Skeletal muscle cell (primary cell): ENCODE measurements at regions not wholly inside any gene's neighbourhood (a gene's known extent, or its start where the extent isn't known, plus 50 kb on each side); places are given as distances from the start of the nearest gene placed in this dataset.

Experiments used
- DNase-seq: peaks from one replicate; pipeline ENCODE4 v3.0.0-alpha.2; 2010; ENCODE audit warnings: low read depth
- H3K4me3 ChIP-seq: 2 replicates; pipeline ENCODE4 v1.5.1; 2011; ENCODE audit warnings: low read depth, mild to moderate bottlenecking, control low read depth, low read length, moderate library complexity

- no peak overlapping the region for H3K4me3 ChIP-seq
- DNase-seq, result peak; percentile 24
These were observed 98.1 kb upstream of the TUT7 start for GRCh38 chr9:86452201-86452828.

DNA sequence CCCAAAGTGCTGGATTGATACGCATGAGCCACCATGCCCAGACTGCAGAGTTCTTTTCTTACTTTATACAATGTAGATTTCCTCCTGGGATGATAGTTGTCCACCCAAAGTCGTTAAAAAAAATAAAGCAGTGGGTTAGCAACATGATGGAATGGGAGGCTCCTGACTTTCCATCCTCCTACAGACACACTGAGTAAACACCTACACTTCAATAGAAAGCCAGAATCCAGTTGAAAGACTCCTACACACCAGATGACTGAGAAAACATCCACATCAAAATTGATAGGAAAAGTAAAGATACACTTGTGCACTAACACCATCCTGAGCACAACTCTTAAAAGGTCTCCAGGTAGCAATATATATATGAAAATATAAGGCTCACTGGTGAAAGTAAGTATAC is 95.0 kb upstream of the TUT7 start:
- no peak overlapping the region for H3K4me3 ChIP-seq
- no peak for DNase-seq

DNA sequence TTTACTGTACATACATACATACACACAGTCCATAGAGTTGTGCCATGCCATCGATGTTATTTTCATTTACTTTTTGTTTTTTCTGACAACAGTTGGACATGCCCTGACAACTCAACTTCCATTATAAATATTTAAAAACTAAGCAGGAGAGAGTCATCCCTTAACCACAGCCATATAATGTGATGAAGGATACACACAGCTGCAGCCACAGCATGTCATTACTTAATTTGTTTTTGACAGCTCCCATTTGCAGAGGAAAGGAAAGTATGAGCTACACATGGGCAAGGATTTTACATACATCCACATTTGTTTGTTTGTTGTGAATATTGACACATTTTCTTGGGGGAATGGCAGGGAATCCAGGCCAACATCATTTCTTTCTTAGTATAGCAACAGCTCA is 91.5 kb upstream of the TUT7 start:
- DNase-seq, result no peak
- H3K4me3 ChIP-seq, result no peak overlapping the region

GRCh38 chr9:86443992-86444391 is 89.8 kb upstream of the TUT7 start:
- DNase-seq, result no peak
- H3K4me3 ChIP-seq, result no peak overlapping the region

DNA sequence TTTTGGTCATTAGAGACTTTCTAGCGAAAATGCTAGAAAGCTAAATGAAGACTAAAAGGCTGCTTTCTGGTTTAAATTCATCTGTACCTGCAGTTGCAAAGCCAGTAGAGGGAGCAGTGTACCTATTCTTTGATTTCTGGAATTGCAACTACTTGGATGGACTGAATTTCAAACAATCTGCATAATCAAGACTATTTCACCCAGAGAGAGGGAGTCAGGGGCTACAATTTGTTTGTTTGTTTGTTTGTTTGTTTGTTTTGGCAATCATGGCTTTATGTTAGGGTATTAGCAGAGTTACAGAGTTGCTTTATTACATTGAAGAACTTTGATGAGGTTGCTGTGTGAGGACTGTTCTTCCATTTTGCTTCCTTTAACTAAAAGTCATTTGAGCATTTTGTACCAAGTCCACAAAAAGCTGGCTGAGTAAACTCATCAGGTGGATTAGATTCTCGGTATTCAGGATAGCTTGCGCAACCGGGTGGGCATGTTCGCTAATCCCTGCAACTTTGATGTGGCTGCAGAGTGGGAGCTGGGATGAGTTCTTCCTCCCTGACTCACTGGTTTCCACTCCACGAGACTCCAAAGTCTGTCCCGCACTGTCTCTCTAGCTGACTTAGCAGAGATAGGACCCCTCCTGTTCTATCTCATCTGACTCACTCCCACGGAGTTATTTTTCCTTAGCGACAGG is 80.0 kb upstream of the TUT7 start:
- no peak overlapping the region for H3K4me3 ChIP-seq
- DNase-seq, result peak; percentile 67

DNA sequence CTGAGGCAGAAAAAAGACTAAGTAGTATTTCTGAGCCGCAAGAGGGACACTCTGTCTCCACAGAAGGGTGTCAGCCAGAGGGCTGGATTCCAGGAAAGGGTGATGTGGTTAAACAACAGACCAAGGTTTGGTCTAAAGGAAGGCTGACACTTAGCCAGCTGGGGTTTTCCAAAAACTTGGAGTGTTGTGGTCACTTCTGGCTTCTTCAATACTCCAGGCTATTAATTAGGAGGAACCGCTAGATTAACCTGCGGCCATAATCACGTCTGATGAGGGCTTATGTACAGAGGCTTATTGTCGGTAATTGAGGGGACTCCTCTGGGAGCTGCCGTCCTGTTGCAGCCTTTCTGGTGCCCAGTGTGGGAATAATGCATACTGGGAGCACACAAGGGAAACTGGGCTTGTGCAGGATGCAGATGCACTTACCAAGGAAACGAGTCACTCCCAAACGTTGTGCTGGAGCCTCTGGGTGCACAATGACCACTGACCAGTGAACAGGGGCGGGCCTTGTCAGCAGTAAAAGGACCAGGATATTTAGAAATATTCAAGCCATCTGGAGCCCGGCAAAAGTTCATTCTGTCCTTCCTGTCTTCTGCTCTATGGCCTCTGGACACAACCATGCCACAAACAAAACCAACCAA is 70.2 kb upstream of the TUT7 start:
- H3K4me3 ChIP-seq, result no peak overlapping the region
- DNase-seq, result no peak

DNA sequence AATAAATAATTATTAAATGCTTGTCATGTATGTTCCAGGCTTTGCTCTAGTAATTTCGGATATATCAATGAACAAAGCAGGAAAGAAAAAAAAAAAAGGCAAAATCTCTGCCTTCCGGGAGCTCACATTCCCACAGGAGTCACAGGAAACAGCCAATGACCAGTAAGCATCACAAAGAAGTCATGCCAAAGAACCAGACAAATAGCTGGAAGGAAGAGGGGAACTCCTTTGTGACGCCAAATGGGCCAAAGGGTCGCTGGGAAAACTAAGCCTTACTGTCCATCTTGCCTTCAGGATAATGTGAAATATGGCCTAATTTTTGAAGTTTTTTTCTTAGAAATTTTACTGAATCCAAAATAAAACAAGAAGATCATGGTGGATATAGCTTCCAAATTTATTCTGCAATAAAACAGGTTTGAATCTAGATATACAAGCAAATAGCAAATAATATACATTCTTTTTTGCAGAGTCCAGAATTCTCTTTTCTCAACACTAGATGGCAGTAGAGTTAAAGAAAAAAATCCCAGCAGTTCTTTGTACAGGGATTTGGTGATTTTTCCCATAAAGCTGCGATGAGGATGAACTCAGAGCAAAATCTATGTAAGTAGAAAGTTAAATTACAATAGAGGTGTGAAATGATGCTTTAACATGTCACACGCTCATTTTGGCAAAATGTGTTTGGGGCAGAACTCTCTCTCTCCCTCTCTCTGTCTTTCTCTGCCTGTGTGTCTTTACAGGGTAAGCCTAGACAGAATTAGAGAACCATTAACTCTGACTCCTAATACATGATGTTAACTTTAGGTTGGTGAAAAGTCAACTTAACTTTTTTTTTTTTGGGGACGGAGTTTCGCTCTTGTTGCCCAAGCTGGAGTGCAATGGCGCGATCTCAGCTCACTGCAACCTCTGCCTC is 60.0 kb upstream of the TUT7 start:
- no peak for DNase-seq
- no peak overlapping the region for H3K4me3 ChIP-seq

DNA sequence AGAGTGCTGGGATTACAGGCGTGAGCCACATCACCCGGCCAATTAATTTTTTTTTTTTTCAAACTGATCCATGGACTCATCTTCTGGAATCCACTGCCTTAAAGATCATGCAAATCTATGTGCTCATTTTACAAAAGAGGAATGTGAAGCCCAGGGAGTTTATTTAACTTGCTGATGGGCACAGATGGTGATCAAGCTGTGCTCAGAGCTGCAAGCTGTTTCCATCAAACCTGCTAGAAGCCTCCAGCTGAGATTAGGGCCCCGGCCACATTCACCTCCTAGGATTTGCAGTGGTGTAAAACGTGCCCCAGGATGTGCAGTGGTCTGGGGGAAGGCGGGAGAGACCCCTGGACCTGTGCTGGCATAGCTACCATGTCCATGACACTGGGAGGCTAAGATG is 56.1 kb upstream of the TUT7 start:
- H3K4me3 ChIP-seq, result no peak overlapping the region
- no peak for DNase-seq

DNA sequence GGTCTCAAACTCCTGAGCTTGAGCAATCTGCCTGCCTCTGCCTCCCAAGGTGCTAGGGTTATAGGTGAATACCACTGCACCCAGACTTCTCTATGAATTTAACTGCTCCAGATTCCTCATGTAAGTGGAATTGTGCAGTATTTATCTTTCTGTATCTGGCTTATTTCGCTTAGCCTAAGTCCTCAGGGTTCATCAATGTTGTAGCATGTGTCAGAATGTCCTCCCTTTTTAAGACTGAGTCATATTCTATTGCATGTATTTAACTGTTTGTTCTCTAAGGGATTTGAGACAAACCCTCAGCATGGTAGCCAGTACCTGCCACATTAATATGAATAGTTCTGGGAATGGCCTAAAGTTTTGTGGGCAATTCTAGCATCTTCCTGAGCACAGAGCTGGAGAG is 53.9 kb upstream of the TUT7 start:
- H3K4me3 ChIP-seq, result no peak overlapping the region
- peak; percentile 7 for DNase-seq

DNA sequence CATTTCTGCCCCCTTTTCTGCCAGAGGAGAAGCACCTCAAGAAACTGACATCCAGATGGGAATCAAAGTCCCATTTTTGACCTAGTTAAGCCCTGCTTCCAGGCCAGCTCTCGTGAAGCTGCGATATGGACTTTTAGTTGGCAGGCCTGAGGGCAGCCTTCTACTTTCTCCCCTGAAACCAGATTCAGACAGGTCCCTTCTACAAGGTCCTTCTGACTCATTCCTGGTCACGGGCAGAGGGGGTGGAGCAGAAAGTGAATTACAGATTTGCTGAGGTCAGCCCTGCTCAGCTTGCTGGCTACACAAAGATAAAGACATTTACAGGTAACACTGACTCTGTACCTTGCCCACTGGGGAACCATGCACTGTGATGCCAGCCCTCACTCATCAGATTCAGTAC is 52.8 kb upstream of the TUT7 start:
- H3K4me3 ChIP-seq, result no peak overlapping the region
- peak; percentile 16 for DNase-seq

DNA sequence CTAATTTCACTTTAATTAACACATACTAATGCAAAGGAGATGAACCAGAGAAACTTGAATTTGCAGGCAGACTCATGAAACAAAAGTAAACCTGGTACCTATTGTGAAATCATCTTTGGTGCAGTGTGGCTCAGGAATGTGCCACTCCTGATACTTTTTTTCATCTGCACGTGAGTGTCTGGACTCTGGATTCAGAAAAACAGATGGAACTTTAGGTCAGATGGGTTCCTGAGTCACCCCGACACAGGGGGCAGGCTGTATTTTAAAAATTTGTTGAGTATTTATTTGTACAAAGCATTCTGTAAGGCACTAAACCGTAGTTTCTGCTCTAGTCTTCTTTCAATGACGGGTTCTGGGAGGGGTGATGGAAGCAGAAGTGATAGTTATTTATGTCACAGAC is 52.2 kb upstream of the TUT7 start:
- peak; percentile 55 for DNase-seq
- H3K4me3 ChIP-seq, result no peak overlapping the region

GRCh38 chr9:86405926-86406325 is 51.7 kb upstream of the TUT7 start:
- H3K4me3 ChIP-seq, result no peak overlapping the region
- DNase-seq, result peak; percentile 85

- no peak overlapping the region for H3K4me3 ChIP-seq
- DNase-seq, result no peak
These were observed 50.9 kb upstream of the TUT7 start for GRCh38 chr9:86405086-86405491.
